GM19240 (cell line): ENCODE measurements at regions not wholly inside any gene's neighbourhood (a gene's known extent, or its start where the extent isn't known, plus 50 kb on each side); places are given as distances from the start of the nearest gene placed in this dataset.
"Not testable (repeated sequence)": the region's sequence is repeated elsewhere in the genome, so short reads cannot be mapped to it uniquely, and the experiment has no call there.

Source experiments
- DNase-seq: peaks from one replicate; pipeline ENCODE4 v3.0.0; 2011; ENCODE audit warnings: low spot score; ENCODE audit not compliant: insufficient read length

- DNase-seq: no peak
Observed at GRCh38 chr13:80083853-80084676, 256.9 kb downstream of the SPRY2 start.

GRCh38 chr13:80083081-80083852, 257.7 kb downstream of the SPRY2 start:
- DNase-seq: no peak

GRCh38 chr13:80082396-80083080, 258.4 kb downstream of the SPRY2 start:
- DNase-seq: no peak

GRCh38 chr13:80074811-80075210, 266.1 kb downstream of the SPRY2 start:
- DNase-seq: no peak

GRCh38 chr13:80074143-80074752, 266.7 kb downstream of the SPRY2 start:
- DNase-seq: no peak

GRCh38 chr13:80072231-80072630, 268.7 kb downstream of the SPRY2 start:
- DNase-seq: no peak

- DNase-seq: no peak
Observed at GRCh38 chr13:80070024-80070703, 270.8 kb downstream of the SPRY2 start.

- DNase-seq: no peak
Observed at GRCh38 chr13:80069374-80069773, 271.6 kb downstream of the SPRY2 start.

- DNase-seq: no peak
Observed at GRCh38 chr13:80065996-80066395, 274.9 kb downstream of the SPRY2 start.

- not testable (repeated sequence) for DNase-seq
Observed at GRCh38 chr13:80062416-80062815, 278.5 kb downstream of the SPRY2 start.

GRCh38 chr13:80059789-80060188, 281.1 kb downstream of the SPRY2 start:
- DNase-seq: no peak

- DNase-seq: no peak
Observed at GRCh38 chr13:80058626-80059025, 282.3 kb downstream of the SPRY2 start.

- DNase-seq: no peak
Observed at GRCh38 chr13:80055847-80056246, 285.1 kb downstream of the SPRY2 start.

GRCh38 chr13:80054806-80055205, 286.1 kb downstream of the SPRY2 start:
- DNase-seq: no peak

- no peak for DNase-seq
Observed at GRCh38 chr13:80052286-80052685, 288.6 kb downstream of the SPRY2 start.

GRCh38 chr13:80050252-80050651, 290.7 kb downstream of the SPRY2 start:
- no peak for DNase-seq

- DNase-seq: peak; percentile 29
Observed at GRCh38 chr13:80048802-80049201, 292.1 kb downstream of the SPRY2 start.

- no peak for DNase-seq
Observed at GRCh38 chr13:80048030-80048429, 292.9 kb downstream of the SPRY2 start.

- DNase-seq: no peak
Observed at GRCh38 chr13:80047406-80047805, 293.5 kb downstream of the SPRY2 start.

GRCh38 chr13:80040981-80041317, 300.0 kb downstream of the SPRY2 start:
- DNase-seq: no peak
